BLaER1 (cell line): ENCODE measurements at regions not wholly inside any gene's neighbourhood (a gene's known extent, or its start where the extent isn't known, plus 50 kb on each side); places are given as distances from the start of the nearest gene placed in this dataset.

Experiments
- H3K27ac ChIP-seq: shearing (Covaris generic); formaldehyde crosslinking; 2 replicates; pipeline ENCODE4 v1.8.1; 2022
- H3K27me3 ChIP-seq: shearing (Covaris generic); formaldehyde crosslinking; 2 replicates; pipeline ENCODE4 v1.8.1; 2022
- H3K36me3 ChIP-seq: shearing (Covaris generic); formaldehyde crosslinking; 2 replicates; pipeline ENCODE4 v1.8.1; 2022
- H3K4me1 ChIP-seq: shearing (Covaris generic); formaldehyde crosslinking; 2 replicates; pipeline ENCODE4 v1.8.1; 2022
- H3K4me2 ChIP-seq: shearing (Covaris generic); formaldehyde crosslinking; 2 replicates; pipeline ENCODE4 v1.8.1; 2022
- H3K4me3 ChIP-seq: shearing (Covaris generic); formaldehyde crosslinking; 2 replicates; pipeline ENCODE4 v1.8.1; 2022
- H3K9ac ChIP-seq: shearing (Covaris generic); formaldehyde crosslinking; 2 replicates; pipeline ENCODE4 v1.8.1; 2022
- H3K9me3 ChIP-seq: shearing (Covaris generic); formaldehyde crosslinking; 2 replicates; pipeline ENCODE4 v1.8.1; 2022
- H4K20me1 ChIP-seq: shearing (Covaris generic); formaldehyde crosslinking; 2 replicates; pipeline ENCODE4 v1.8.1; 2022
- Cebpa-rat ChIP-seq: shearing (Covaris generic); IDR thresholded peaks from 2 replicates; pipeline ENCODE4 v1.8.1; 2022

DNA sequence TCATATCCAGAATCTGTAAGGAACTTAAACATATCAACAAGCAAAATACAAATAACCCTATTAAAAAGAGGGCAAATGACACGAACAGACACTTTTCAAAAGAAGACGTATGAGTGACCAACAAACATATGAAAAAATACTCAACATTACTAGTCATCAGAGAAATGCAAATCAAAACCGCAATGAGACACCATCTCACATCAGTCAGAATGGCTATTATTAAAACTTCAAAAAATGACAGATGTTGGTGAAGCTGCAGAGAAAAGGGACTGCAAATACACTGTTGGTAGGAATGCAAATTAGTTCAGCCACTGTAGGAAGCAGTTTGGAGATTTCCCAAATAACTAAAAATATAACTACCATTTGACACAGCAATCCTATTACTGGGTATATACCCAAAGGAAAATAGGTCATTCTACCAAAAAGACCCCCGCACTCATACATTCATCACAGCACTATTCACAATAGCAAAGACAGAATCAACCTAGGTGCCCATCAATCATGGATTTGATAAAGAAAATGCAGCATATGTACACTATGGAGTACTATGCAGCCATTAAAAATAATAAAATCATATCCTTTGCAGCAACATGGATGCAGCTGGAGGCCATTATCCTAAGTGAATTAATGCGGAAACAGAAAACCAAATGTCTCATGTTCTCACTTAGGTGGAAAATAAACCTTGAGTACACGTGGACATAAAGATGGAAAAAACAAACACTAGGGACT, 230.1 kb upstream of the RAB4A start:
- no peaks in the 10 kb centered on the region for H3K36me3 ChIP-seq
- no peak for TF ChIP-seq Cebpa-rat
- H4K20me1 ChIP-seq = peaks cover 11% of the 10 kb centered on the region
- peaks cover 11% of the 10 kb centered on the region for H3K4me1 ChIP-seq
- no peak overlapping the region for H3K9ac ChIP-seq
- peaks cover 44% of the 10 kb centered on the region for H3K27me3 ChIP-seq
- no peak overlapping the region for H3K4me3 ChIP-seq
- no peak overlapping the region for H3K4me2 ChIP-seq
- no peak overlapping the region for H3K27ac ChIP-seq
- no peaks in the 10 kb centered on the region; the same call in 1 of the 2 replicates for H3K9me3 ChIP-seq

DNA sequence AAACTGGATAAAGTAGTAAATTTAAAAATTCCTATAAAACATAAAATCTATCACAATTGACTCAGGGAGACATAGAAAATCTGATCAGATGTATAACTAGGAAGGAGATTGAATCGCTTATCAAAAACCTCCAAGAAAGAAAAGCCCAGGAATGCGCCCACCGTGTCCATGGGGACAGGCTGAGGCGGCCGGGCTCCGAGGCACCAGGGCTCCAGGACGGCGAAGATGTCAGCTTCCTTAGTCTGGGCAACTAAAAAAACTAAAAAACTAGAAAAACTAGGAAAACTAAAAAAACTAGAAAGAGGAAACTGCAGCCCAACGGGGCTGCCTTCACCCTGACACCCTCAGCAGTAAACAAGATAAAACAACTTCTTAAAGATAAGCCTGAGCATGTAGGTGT, 229.0 kb upstream of the RAB4A start:
- no peak overlapping the region for H3K27ac ChIP-seq

DNA sequence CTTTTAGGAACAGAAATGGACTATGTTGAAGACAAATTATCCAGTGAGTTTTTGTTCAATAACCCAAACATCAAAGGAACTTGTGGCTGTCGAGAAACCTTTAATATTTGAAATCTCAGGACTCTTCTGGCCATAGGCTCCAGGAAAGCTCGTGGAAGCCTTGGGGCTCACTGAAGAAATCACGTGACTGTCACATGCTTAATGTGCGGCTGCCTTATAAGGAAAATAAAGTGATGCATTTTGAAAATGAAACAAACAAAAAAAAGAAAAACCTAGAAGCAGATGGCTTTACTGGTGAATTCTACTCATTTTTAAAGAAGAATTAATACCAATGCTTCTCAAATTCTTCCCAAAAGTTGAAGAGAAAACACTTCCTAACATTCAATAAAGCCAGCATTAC, 228.4 kb upstream of the RAB4A start:
- Histone ChIP-seq H4K20me1 (no peaks in the 10 kb centered on the region), H3K36me3 (no peaks in the 10 kb centered on the region), H3K9ac (no peak overlapping the region), H3K27ac (no peak overlapping the region), H3K4me3 (no peak overlapping the region), H3K4me1 (no peaks in the 10 kb centered on the region), H3K4me2 (no peak overlapping the region), H3K9me3 (no peaks in the 10 kb centered on the region; the same call in 1 of the 2 replicates), H3K27me3 (peaks cover 28% of the 10 kb centered on the region)
- no peak for TF ChIP-seq Cebpa-rat

More for the DNA sequence above, 229.0 kb upstream of the RAB4A start:
- Histone ChIP-seq H3K4me1 (no peaks in the 10 kb centered on the region), H3K4me3 (no peak overlapping the region), H4K20me1 (no peaks in the 10 kb centered on the region; the same call in 1 of the 2 replicates), H3K36me3 (no peaks in the 10 kb centered on the region), H3K27me3 (peaks cover 33% of the 10 kb centered on the region), H3K9me3 (no peaks in the 10 kb centered on the region; the same call in 1 of the 2 replicates), H3K9ac (no peak overlapping the region), H3K4me2 (no peak overlapping the region)
- TF ChIP-seq Cebpa-rat = no peak

DNA sequence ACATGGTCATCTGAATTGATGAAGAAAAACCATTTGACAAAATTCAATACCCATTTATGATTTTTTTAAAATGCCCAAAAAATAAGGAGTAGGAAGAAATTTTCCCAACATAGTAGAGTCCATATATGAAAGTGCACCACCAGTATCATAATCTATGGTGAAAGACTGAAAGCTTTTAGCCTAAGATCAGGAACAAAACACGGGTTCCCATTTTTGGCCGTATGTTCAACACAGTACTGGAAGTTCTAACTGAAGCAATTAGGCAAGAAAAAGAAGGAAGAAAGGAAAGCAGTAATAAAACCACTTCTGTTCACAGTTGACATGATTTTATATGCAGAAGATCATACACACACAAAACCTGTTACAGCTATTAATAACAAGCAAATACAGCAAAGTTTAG, 227.8 kb upstream of the RAB4A start:
- Histone ChIP-seq H3K9ac (no peak overlapping the region), H3K4me2 (no peak overlapping the region), H3K27me3 (peaks cover 21% of the 10 kb centered on the region), H3K9me3 (no peaks in the 10 kb centered on the region; the same call in 1 of the 2 replicates), H3K4me3 (no peak overlapping the region), H3K36me3 (no peaks in the 10 kb centered on the region), H3K4me1 (no peaks in the 10 kb centered on the region), H3K27ac (no peak overlapping the region), H4K20me1 (no peaks in the 10 kb centered on the region)
- no peak for TF ChIP-seq Cebpa-rat

DNA sequence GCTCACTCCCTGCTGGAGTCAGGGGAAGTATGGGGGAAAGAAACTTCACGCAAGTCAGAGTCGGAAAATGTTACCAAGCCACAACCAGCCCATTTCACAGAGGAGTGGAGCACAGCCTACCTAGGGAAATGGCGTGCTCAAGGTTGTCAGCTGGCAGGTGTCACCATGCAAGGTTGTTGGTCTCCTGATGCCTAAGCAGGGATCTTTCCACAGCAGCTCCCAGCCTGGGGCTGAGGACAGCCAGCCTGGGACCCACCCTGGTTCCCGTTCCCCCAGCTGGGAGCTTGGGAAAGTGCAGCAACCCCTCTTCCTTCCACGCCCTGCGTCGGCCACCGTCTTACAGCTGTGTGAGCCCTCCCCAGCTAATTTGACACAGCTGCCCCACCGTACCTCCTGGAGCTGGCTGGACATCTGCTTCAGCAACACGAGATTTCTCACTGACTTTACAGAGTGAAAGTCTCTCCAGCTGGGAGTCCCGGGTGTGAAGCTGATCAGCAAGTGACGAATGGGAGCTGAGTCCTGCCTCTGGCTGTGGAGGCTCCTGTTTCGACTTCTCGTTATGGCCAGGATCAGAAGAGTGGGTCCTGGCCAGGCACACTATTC, 224.6 kb upstream of the RAB4A start:
- H3K9me3 ChIP-seq = no peaks in the 10 kb centered on the region
- no peak overlapping the region for H3K4me2 ChIP-seq
- H3K4me1 ChIP-seq = no peaks in the 10 kb centered on the region
- H4K20me1 ChIP-seq = no peaks in the 10 kb centered on the region
- H3K27me3 ChIP-seq = peaks cover 8% of the 10 kb centered on the region; the same call in 1 of the 2 replicates
- no peak overlapping the region for H3K4me3 ChIP-seq
- no peak overlapping the region for H3K27ac ChIP-seq
- no peak overlapping the region for H3K9ac ChIP-seq
- no peaks in the 10 kb centered on the region for H3K36me3 ChIP-seq
- no peak for TF ChIP-seq Cebpa-rat

DNA sequence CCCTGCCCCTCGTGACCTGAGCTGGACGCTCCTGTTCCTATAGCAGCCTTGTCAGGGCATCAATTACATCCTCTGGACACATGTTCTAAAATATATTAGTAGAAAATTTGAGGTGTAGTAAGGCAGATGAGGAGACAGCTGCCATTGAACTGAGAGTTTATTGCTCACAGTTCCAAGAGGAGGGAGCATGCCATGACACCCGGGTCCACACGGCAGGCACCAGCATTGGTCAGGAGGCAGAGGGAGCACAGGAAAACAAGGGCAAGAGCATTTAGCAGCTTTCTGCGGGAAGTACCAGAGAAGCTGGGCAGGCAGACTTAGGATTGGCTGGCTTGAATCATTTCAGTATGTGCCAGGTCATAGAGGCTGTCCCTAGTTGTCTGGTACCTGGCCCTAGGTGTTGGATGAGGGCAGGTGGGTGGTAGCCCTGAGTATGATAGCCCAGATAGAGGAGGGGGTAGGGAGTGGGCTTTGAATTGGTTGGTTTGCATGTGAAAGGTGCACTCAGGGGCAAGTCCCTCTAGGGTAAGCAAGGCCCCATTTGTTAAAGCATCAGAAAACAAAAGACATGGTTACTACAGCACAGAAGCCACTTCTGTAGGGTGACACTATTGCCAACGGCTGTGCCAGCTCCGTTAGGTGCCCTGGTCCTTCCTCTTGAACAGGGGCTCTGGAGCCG, 223.6 kb upstream of the RAB4A start:
- H3K27ac ChIP-seq = no peak overlapping the region
- no peaks in the 10 kb centered on the region for H3K4me1 ChIP-seq
- peaks cover 3% of the 10 kb centered on the region; the same call in 1 of the 2 replicates for H3K27me3 ChIP-seq
- H3K4me2 ChIP-seq = no peak overlapping the region
- no peaks in the 10 kb centered on the region for H3K9me3 ChIP-seq
- TF ChIP-seq Cebpa-rat = no peak
- H3K9ac ChIP-seq = no peak overlapping the region
- no peaks in the 10 kb centered on the region for H3K36me3 ChIP-seq
- H3K4me3 ChIP-seq = no peak overlapping the region
- no peaks in the 10 kb centered on the region for H4K20me1 ChIP-seq

DNA sequence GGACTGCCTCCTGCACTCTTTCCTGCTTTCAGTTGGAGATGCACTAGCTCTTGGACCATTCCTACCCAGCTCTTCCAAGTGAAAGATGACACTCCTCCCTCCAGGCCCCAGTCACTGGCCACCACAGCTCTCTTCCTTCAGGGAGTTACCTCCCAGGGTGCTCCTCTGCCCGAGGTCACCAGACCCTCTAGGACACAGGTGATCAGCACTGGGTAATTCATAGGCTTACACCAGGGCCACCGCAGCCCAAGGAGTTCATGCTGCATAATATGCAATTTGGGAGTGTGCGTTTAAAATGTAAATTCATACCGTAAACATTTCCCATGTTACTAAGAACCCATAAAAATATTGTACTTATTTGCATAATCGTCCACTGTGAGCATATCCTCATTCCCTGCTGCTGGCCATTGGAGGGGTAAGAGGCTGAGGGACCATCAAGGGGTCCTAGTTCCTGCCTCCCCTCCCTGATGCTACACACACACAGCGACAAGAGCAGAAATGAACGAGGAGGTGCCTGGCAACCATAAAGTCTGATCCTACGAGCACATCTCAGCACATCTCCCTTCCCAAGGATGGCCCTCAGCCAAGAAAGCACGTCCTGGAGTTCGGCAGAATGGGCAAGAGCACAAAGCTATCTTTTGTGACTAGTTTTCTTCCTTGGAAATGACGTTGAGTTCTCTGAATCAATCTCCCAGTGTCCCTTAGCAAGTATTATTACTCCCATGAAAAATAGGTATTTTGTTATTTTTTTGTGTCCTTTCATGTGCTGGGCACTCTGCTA, 222.9 kb upstream of the RAB4A start:
- H3K4me3 ChIP-seq = no peak overlapping the region
- no peaks in the 10 kb centered on the region for H3K36me3 ChIP-seq
- H4K20me1 ChIP-seq = no peaks in the 10 kb centered on the region
- no peak overlapping the region for H3K27ac ChIP-seq
- no peak for TF ChIP-seq Cebpa-rat
- H3K27me3 ChIP-seq = no peaks in the 10 kb centered on the region
- no peak overlapping the region for H3K9ac ChIP-seq
- H3K9me3 ChIP-seq = no peaks in the 10 kb centered on the region
- H3K4me2 ChIP-seq = no peak overlapping the region
- H3K4me1 ChIP-seq = no peaks in the 10 kb centered on the region

DNA sequence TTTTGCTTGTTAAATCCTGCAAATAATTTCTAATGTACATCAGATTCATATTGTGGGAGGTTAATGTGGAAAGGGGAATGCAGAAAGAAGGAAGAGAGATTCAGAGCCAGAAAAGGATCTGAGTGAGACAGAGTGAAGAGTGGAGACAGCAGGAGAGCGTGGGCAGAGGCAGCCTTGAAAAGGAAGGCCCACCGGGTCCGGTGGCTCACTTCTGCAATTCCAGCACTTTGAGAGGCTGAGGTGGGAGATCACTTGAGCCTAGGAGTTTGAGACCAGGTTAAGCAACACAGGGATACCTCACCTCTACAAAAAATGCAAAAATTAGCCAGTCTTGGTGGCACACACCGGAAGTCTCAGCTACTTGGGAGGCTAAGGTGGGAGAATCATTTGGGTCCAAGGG, 222.0 kb upstream of the RAB4A start:
- TF ChIP-seq Cebpa-rat = no peak
- H3K36me3 ChIP-seq = no peaks in the 10 kb centered on the region
- H3K27me3 ChIP-seq = no peaks in the 10 kb centered on the region
- H3K4me1 ChIP-seq = no peaks in the 10 kb centered on the region
- H3K9me3 ChIP-seq = no peaks in the 10 kb centered on the region
- H3K9ac ChIP-seq = no peak overlapping the region
- H3K4me3 ChIP-seq = no peak overlapping the region
- no peaks in the 10 kb centered on the region for H4K20me1 ChIP-seq
- H3K27ac ChIP-seq = no peak overlapping the region
- H3K4me2 ChIP-seq = no peak overlapping the region

DNA sequence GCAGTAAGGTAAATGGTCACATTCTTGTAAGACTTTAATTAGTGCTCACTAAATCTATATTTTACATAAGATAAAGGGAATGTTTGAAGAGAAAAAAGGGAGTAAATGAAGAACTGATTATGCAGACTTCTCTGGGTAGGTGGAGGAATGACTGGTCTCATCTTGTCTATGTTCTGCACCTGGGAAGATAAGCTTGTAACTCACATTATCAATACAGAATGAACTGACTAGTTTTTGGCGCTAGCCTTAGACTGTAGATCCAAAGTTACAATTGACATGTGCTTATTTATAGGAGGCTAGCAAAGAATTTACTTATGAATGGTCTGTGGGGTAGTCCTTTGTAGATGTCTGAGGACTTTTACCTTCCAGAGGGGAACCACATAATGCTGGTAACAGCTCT, 214.9 kb upstream of the RAB4A start:
- Histone ChIP-seq H3K36me3 (no peaks in the 10 kb centered on the region), H4K20me1 (no peaks in the 10 kb centered on the region), H3K4me2 (no peak overlapping the region), H3K4me3 (no peak overlapping the region), H3K27ac (no peak overlapping the region), H3K9ac (no peak overlapping the region), H3K27me3 (no peaks in the 10 kb centered on the region), H3K4me1 (peaks cover 7% of the 10 kb centered on the region; the same call in 1 of the 2 replicates), H3K9me3 (no peaks in the 10 kb centered on the region)
- TF ChIP-seq Cebpa-rat = no peak
